ENCODE measurements at regions not wholly inside any gene's neighbourhood (a gene's known extent, or its start where the extent isn't known, plus 50 kb on each side); places are given as distances from the start of the nearest gene placed in this dataset.

GRCh38 chr22:48210812-48211211, 1448.4 kb downstream of the TBC1D22A start:
- DNase-seq (ENCODE audit: low spot score) (no peak), ATAC-seq (ENCODE audit: low FRiP score) (no peak)
- TF ChIP-seq CTCF (IDR thresholded peaks at IDR 0.05), result no peak

GRCh38 chr22:48210198-48210580, 1447.7 kb downstream of the TBC1D22A start:
- no peak for TF ChIP-seq CTCF (IDR thresholded peaks at IDR 0.05)
- DNase-seq (ENCODE audit: low spot score) (no peak), ATAC-seq (ENCODE audit: low FRiP score) (no peak)

GRCh38 chr22:48209473-48210197, 1447.2 kb downstream of the TBC1D22A start:
- no peak for ATAC-seq (ENCODE audit: low FRiP score)
- TF ChIP-seq CTCF (IDR thresholded peaks at IDR 0.05), result no peak
- no peak for DNase-seq (ENCODE audit: low spot score)

GRCh38 chr22:48208894-48209293, 1446.4 kb downstream of the TBC1D22A start:
- DNase-seq (ENCODE audit: low spot score), result no peak
- ATAC-seq (ENCODE audit: low FRiP score), result no peak
- no peak for TF ChIP-seq CTCF (IDR thresholded peaks at IDR 0.05)

- ATAC-seq (ENCODE audit: low FRiP score) (no peak), DNase-seq (ENCODE audit: low spot score) (no peak)
Measured at GRCh38 chr22:48207919-48208535, 1445.6 kb downstream of the TBC1D22A start.

GRCh38 chr22:48205790-48206189, 1443.3 kb downstream of the TBC1D22A start:
- TF ChIP-seq CTCF (IDR thresholded peaks at IDR 0.05), result no peak
- no peak for DNase-seq (ENCODE audit: low spot score)
- no peak for ATAC-seq (ENCODE audit: low FRiP score)

More at GRCh38 chr22:48207919-48208535, 1445.6 kb downstream of the TBC1D22A start:
- TF ChIP-seq CTCF (IDR thresholded peaks at IDR 0.05), result no peak

- ATAC-seq (ENCODE audit: low FRiP score) (no peak), DNase-seq (ENCODE audit: low spot score) (no peak)
- TF ChIP-seq CTCF (IDR thresholded peaks at IDR 0.05), result no peak
Measured at GRCh38 chr22:48205161-48205560, 1442.7 kb downstream of the TBC1D22A start.

Measured in omental fat pad (tissue), 3 donors.